Activated CD4-positive, alpha-beta T cell treated with anti-CD3 and anti-CD28 coated beads for 36 hours (primary cell): ENCODE measurements at regions not wholly inside any gene's neighbourhood (a gene's known extent, or its start where the extent isn't known, plus 50 kb on each side); places are given as distances from the start of the nearest gene placed in this dataset.

Source experiments
- ATAC-seq: fragments of 200-7000 bp; cut with Tn5 transposase; one replicate; pipeline ENCODE4 v1.10.0; 2021; ENCODE audit warnings: mild to moderate bottlenecking, moderate library complexity
- CTCF ChIA-PET: fragments of 350-600 bp; sonication (Branson Sonifier 250); formaldehyde crosslinking; loops from one replicate; lab custom pipeline; 2021; ENCODE audit warnings: antibody characterized with exemption; lab: Charles Lee
- POLR2A ChIA-PET: fragments of 350-600 bp; sonication (Branson Sonifier 250); formaldehyde crosslinking; loops from one replicate; lab custom pipeline; 2021; ENCODE audit warnings: antibody characterized with exemption, inconsistent platforms; lab: Charles Lee
- DNase-seq: peaks from one replicate; pipeline ENCODE4 v3.0.0-alpha.2; 2020
- H3K27ac Mint-ChIP-seq: one replicate; pipeline ENCODE4 v1.8.0; 2021; ENCODE audit warnings: mixed read lengths
- H3K27me3 Mint-ChIP-seq: one replicate; pipeline ENCODE4 v1.8.0; 2021; ENCODE audit warnings: mixed read lengths
- H3K36me3 Mint-ChIP-seq: one replicate; pipeline ENCODE4 v1.8.0; 2021; ENCODE audit warnings: low read depth, mixed read lengths
- H3K4me1 Mint-ChIP-seq: one replicate; pipeline ENCODE4 v1.8.0; 2021; ENCODE audit warnings: mixed read lengths
- H3K4me3 Mint-ChIP-seq: one replicate; pipeline ENCODE4 v1.8.0; 2021; ENCODE audit warnings: mild to moderate bottlenecking, moderate library complexity, mixed read lengths
- H3K9me3 Mint-ChIP-seq: one replicate; pipeline ENCODE4 v1.8.0; 2021; ENCODE audit warnings: low read depth, mixed read lengths
- intact Hi-C, 2 experiments: fragments of 100-400 bp; cut with DNase I in 1 of 2; cut with micrococcal nuclease in 1 of 2; formaldehyde crosslinking; loops; one replicate each; pipeline versions ENCODE4 v1.14.2 to v1.15.1; 2022 to 2024; cut with DNase I, micrococcal nuclease

DNA sequence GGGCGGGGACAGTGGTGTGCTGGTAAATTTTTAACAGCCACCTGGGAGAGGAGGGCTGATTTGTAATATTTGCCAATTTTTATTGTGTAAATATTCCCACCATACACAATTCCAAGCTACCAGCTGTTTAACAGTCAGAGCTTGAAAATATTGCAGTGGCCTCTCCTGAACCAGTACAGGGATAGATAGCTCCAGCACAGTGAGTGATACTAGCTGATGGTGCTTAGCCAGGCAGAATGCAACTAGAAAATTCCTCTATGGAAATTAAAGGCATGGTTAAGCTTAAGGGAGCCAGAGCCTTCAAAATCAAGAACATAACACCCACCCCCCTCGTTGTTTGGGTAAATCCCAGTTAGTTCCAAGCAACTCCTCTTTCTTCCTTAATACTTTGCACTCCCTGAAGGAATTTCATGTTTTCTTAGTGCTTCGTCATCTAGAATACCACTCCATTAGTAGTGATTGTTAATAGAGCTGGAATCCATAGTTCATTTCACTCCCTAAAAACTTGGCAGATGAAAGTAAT is 96.6 kb downstream of the CYB561 start:
- no peaks in the 10 kb centered on the region for H3K36me3 Mint-ChIP-seq
- H3K4me3 Mint-ChIP-seq = no peak overlapping the region
- POLR2A ChIA-PET = interaction anchor here (0.6 kb wide), 1 partner anchor 148 kb away, joined by 3 read pairs; no protein-coding TSS in a partner anchor
- CTCF ChIA-PET = interaction anchor here (1.0 to 1.2 kb wide), 2 partner anchors 36 to 379 kb away, joined by 3 read pairs; no protein-coding TSS in a partner anchor
- no peak for DNase-seq
- no peak overlapping the region for H3K27ac Mint-ChIP-seq
- peaks cover 4% of the 10 kb centered on the region for H3K4me1 Mint-ChIP-seq
- ATAC-seq = no peak
- H3K27me3 Mint-ChIP-seq = no peaks in the 10 kb centered on the region
- no peaks in the 10 kb centered on the region for H3K9me3 Mint-ChIP-seq
- intact Hi-C loops = no loop called here

DNA sequence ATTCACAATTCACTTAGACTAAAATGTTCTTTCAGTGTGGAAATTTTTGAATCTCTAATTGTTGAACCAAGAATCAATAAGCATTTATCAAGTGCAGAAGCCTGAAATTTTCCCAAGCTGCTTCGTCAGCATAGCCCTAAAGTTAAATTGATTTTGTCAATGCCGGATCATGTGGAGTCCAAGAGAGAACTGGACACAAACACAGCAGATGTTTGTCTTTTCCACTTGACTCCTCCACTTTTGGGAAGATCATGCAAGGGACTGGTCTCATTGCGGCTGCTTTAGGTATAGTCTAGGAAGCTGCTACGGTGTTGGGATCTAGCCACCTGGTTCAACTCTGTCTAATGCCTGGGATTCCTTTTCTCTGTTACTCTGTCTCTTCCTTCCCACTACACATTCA is 95.7 kb downstream of the CYB561 start:
- intact Hi-C loops = no loop called here
- DNase-seq (no peak), ATAC-seq (no peak)
- no peaks in the 10 kb centered on the region for H3K27me3 Mint-ChIP-seq
- H3K4me1 Mint-ChIP-seq = peaks cover 4% of the 10 kb centered on the region
- H3K27ac Mint-ChIP-seq = no peak overlapping the region
- ChIA-PET POLR2A (no interaction called here), CTCF (no interaction called here)
- H3K9me3 Mint-ChIP-seq = no peaks in the 10 kb centered on the region
- H3K4me3 Mint-ChIP-seq = no peak overlapping the region
- no peaks in the 10 kb centered on the region for H3K36me3 Mint-ChIP-seq

DNA sequence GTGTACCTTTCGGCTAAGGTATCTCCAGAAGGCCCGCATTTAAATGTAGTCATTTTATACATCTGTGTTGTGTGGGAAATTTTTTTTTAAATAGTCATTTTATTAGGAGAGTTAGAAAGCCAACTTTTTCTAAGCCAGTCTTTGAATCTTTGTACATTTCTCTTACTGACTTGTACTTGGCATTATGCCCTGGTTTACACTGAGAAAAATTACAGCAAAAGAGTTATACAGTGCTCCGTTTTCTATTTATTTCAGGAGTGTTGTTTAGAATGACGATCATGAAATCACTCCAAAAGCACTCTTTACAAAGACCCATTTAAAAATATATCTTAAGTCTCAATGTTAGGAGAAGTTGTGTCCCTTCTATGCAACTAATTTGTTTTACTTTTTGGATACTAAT is 91.8 kb downstream of the CYB561 start:
- ChIA-PET CTCF (interaction anchor here (0.6 to 0.7 kb wide), 2 partner anchors 88 to 1803 kb away, joined by 3 read pairs; no protein-coding TSS in a partner anchor), POLR2A (no interaction called here)
- H3K9me3 Mint-ChIP-seq = no peaks in the 10 kb centered on the region
- peaks cover 2% of the 10 kb centered on the region for H3K4me1 Mint-ChIP-seq
- ATAC-seq = no peak
- no peak for DNase-seq
- no peaks in the 10 kb centered on the region for H3K27me3 Mint-ChIP-seq
- intact Hi-C loops = no loop called here
- H3K27ac Mint-ChIP-seq = no peak overlapping the region
- H3K36me3 Mint-ChIP-seq = no peaks in the 10 kb centered on the region
- no peak overlapping the region for H3K4me3 Mint-ChIP-seq

DNA sequence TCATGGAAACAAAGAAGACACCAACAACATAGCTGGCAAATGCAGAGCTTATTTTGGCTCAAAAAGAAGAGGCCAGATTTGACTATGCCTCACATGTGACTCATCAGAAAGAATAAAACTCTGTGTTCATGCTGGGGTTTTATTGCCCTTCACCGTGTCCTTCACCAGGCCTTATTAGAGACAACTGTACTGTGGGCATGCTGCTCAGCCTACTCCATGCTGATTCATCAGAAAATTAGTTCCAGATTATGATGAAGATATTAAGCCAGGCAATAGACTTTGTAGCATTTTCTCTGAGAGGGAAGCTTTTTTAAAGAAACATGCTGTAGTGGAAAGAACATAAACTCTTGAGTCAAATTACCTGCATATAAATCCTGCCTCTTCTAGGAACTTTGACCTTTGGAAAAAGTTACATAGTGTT is 89.8 kb downstream of the CYB561 start:
- Mint-ChIP-seq H3K4me3 (no peak overlapping the region), H3K36me3 (peaks cover 3% of the 10 kb centered on the region), H3K4me1 (peaks cover 2% of the 10 kb centered on the region), H3K27ac (no peak overlapping the region), H3K9me3 (no peaks in the 10 kb centered on the region), H3K27me3 (no peaks in the 10 kb centered on the region)
- DNase-seq (no peak), ATAC-seq (peak; percentile 39)
- ChIA-PET POLR2A (no interaction called here), CTCF (interaction anchor here (0.7 to 1.6 kb wide), 2 partner anchors 25 to 79 kb away, joined by 3 to 4 read pairs; no protein-coding TSS in a partner anchor)
- intact Hi-C loops = no loop called here

DNA sequence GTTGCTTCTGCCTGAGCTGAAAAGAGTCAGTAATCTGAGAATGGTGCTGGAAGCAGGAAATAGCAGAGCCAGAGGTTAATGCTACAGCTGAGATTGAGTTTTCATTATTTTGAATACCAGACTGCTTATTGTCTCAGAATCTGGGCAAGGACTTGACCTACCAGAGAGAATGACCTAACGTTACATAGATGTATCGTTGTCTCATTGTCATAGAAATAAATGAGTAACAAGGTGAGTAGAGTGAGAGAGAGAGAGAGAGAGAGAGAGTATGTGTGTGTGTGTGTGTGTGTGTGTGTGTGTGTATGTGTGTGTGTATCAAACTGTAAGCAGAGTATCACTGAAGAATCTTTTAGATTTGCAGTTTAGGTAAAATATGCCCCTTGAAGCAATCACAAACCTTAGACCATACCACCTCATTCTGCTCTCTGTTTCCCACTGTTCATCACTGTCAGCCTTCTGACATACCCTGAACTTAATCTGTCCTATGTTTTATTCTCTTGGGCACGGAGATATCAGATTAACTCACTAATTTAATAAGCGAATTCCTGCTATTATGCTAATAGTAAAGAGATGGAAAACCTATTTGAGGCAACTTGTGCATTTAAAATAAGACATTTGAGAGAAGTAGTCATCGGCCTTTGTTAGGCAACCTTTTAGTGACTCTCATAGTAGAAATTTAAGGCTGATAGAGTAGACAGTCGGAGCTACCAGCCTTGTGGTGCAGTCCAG is 87.8 kb downstream of the CYB561 start:
- CTCF ChIA-PET = no interaction called here
- H3K4me3 Mint-ChIP-seq = no peak overlapping the region

DNA sequence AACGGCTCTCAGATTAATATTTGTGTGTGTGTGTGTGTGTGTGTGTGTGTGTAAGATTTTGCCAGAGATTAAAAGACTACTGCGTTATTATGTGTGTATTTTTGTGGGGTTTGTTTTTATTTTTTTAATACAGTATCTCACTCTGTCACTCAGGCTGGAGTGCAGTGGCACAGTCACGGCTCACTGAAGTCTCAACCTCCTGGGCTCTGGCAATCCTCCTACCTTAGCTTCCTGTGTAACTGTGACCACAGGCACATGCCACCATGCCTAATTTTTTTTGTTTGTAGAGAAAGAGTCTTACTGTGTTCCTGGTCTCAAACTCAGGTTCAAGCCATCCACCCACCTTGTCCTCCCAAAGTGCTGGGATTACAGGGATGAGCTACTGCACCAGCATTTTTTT is 87.2 kb downstream of the CYB561 start:
- Mint-ChIP-seq H3K27me3 (no peaks in the 10 kb centered on the region), H3K9me3 (no peaks in the 10 kb centered on the region), H3K27ac (no peak overlapping the region), H3K4me1 (peaks cover 2% of the 10 kb centered on the region), H3K36me3 (peaks cover 3% of the 10 kb centered on the region), H3K4me3 (no peak overlapping the region)
- CTCF ChIA-PET = interaction anchor here (0.5 kb wide), 1 partner anchor 38 kb away, joined by 3 read pairs; no protein-coding TSS in a partner anchor
- POLR2A ChIA-PET = no interaction called here
- ATAC-seq = no peak
- no peak for DNase-seq
- intact Hi-C loops = no loop called here

More for the DNA sequence above, 87.8 kb downstream of the CYB561 start:
- H3K27ac Mint-ChIP-seq = no peak overlapping the region
- intact Hi-C loops = no loop called here
- H3K36me3 Mint-ChIP-seq = peaks cover 3% of the 10 kb centered on the region
- H3K27me3 Mint-ChIP-seq = no peaks in the 10 kb centered on the region
- H3K9me3 Mint-ChIP-seq = no peaks in the 10 kb centered on the region
- POLR2A ChIA-PET = no interaction called here
- ATAC-seq (no peak), DNase-seq (no peak)
- H3K4me1 Mint-ChIP-seq = peaks cover 2% of the 10 kb centered on the region

DNA sequence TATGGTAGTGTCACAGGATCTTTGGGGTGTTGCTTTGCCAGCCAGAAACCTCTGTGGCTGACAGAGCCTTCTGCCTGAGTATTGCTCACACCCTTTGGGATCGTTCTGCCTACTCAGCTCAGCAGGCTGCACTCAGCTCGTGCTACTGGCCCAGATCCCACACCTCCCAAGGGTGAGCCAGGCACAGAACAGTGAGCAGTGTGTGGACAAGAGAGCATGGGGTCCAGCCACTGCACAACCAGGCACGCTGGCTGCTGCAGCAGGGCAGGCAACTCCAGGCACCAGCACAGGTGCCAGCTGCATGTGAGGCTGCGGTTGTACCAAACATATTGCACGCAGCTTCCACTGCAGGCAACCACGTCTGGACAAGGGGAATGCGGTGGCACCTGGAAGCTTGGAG is 84.9 kb downstream of the CYB561 start:
- Mint-ChIP-seq H3K27ac (no peak overlapping the region), H3K9me3 (no peaks in the 10 kb centered on the region), H3K27me3 (no peaks in the 10 kb centered on the region), H3K4me3 (no peak overlapping the region), H3K36me3 (peaks cover 3% of the 10 kb centered on the region), H3K4me1 (peaks cover 2% of the 10 kb centered on the region)
- CTCF ChIA-PET = interaction anchor here (0.6 kb wide), 1 partner anchor 21 kb away, joined by 3 read pairs; no protein-coding TSS in a partner anchor
- DNase-seq (no peak), ATAC-seq (no peak)
- intact Hi-C loops = no loop called here
- POLR2A ChIA-PET = no interaction called here

DNA sequence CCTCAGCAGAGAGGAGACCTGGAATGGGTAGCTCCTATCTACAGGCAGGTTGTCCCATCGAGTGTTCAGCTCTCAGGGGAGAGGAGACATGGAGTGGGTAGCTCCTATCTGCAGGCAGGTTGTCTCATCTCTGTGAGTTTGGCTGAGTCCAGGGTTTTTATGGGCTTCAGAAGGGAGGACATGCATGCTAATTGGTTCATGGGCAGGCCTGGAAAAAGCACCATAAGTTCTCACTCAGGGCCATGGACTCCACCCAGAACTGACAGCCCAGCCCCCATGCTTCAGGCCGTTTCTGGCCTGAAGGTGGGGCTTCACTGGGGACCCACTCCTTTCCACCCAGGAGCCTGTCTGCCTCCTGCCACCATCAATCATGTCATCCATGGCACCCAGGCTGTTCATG is 84.0 kb downstream of the CYB561 start:
- no peaks in the 10 kb centered on the region for H3K4me1 Mint-ChIP-seq
- DNase-seq (no peak), ATAC-seq (no peak)
- H3K4me3 Mint-ChIP-seq = no peak overlapping the region
- H3K36me3 Mint-ChIP-seq = peaks cover 3% of the 10 kb centered on the region
- intact Hi-C loops = no loop called here
- H3K9me3 Mint-ChIP-seq = no peaks in the 10 kb centered on the region
- no peak overlapping the region for H3K27ac Mint-ChIP-seq
- H3K27me3 Mint-ChIP-seq = no peaks in the 10 kb centered on the region
- CTCF ChIA-PET = no interaction called here
- POLR2A ChIA-PET = no interaction called here

DNA sequence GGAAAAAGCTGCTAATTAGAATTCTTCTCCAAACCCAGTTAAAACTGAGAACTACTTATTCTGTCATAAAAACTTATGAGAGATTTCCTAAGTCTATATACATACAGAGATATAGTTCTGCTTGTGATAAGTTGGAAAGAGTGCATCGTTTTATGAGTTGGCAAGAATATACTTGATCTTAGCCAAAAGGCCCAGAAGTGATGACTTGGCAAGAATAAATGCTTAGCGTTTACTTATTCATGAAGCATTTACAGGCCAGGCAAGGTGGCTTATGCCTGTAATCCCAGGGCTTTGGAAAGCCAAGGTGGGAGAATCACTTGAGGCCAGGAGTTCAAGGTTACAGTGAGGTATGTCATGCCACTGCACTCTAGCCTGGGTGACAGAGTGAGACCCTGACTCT is 81.7 kb downstream of the CYB561 start:
- no peaks in the 10 kb centered on the region for H3K4me1 Mint-ChIP-seq

DNA sequence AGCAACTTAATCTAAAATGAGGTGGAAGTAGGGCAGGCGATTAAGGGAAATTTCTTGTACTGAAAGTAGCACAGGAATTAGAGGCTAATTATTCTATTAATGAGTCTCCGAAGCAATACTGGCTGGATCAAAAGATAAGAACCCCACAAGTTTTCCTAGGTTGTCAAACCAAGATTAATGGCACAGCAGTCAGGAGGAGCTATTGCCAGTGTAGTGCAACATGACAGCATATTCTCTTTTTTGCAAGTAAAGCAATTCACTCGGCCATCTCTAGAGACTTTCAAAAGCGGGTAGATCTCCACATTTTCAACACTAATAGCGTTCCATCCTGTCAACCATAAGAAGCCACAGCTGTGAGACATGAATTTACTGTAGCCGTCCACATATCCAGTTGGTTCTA is 81.2 kb downstream of the CYB561 start:
- CTCF ChIA-PET = interaction anchor here (1.4 kb wide), 1 partner anchor 42 kb away, joined by 4 read pairs; no protein-coding TSS in a partner anchor
- H3K9me3 Mint-ChIP-seq = no peaks in the 10 kb centered on the region
- intact Hi-C loops = no loop called here
- DNase-seq (no peak), ATAC-seq (no peak)
- H3K36me3 Mint-ChIP-seq = peaks cover 3% of the 10 kb centered on the region
- POLR2A ChIA-PET = no interaction called here
- no peak overlapping the region for H3K4me3 Mint-ChIP-seq
- no peak overlapping the region for H3K27ac Mint-ChIP-seq
- H3K4me1 Mint-ChIP-seq = no peaks in the 10 kb centered on the region
- no peaks in the 10 kb centered on the region for H3K27me3 Mint-ChIP-seq

More for the DNA sequence above, 81.7 kb downstream of the CYB561 start:
- ChIA-PET POLR2A (no interaction called here), CTCF (no interaction called here)
- ATAC-seq (no peak), DNase-seq (no peak)
- Mint-ChIP-seq H3K4me3 (no peak overlapping the region), H3K9me3 (no peaks in the 10 kb centered on the region), H3K27me3 (no peaks in the 10 kb centered on the region), H3K36me3 (peaks cover 3% of the 10 kb centered on the region), H3K27ac (no peak overlapping the region)
- intact Hi-C loops = no loop called here

DNA sequence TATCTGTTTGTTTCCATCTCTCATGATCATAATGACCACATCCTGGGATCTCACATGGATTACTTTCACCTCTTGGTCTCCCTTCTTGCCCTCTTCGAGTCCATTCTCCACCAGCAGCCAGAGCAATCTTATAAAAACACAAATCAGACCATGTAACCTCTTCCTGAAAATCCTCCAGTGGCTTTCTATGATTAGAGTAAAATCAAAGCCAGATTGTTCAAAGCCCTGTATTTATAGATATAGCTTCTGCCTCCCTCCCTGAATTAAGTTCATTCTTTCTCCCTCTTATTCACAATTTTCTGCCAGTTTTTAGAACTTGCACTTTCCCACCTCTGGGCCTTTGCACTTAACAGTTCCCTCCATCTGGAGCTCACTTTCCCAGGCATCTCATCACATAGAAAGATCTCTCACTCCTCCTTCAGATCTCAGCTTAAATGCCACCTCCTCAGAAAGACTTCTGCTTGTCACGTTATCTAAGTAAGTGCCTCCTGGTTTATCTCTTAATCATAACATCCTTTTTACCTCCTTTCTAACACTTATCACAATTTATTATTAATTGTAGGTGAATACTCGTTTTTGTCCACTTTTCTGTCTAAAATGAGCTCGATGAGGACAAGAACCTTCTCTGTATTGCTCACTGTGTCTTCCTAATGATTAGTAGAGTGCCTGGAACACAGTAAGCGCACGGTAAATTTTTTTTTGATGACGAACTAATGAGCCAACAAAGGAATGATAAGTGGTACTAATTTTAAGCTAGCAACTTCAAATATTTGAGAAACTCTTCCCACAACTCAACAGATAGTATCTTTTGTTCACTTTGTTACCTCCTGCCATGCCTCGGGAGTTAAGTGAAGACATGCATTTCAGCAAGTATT is 80.5 kb downstream of the CYB561 start:
- ATAC-seq (no peak), DNase-seq (no peak)
- Mint-ChIP-seq H3K9me3 (no peaks in the 10 kb centered on the region), H3K36me3 (peaks cover 3% of the 10 kb centered on the region), H3K27ac (no peak overlapping the region), H3K27me3 (no peaks in the 10 kb centered on the region), H3K4me1 (no peaks in the 10 kb centered on the region), H3K4me3 (no peak overlapping the region)
- CTCF ChIA-PET = interaction anchor here (0.7 to 1.4 kb wide), 2 partner anchors 41 to 689 kb away, joined by 3 to 4 read pairs; no protein-coding TSS in a partner anchor
- intact Hi-C loops = no loop called here
- POLR2A ChIA-PET = no interaction called here
